GM20000 (cell line): ENCODE measurements at regions not wholly inside any gene's neighbourhood (a gene's known extent, or its start where the extent isn't known, plus 50 kb on each side); places are given as distances from the start of the nearest gene placed in this dataset.

Experiments used
- DNase-seq: peaks from one replicate; pipeline ENCODE4 v3.0.0; 2012; ENCODE audit warnings: low spot score
- TF ChIP-seq, protein P1 (sequence below): IDR thresholded peaks from 2 replicates; pipeline ENCODE4 v1.5.1; 2012; ENCODE audit warnings: mild to moderate bottlenecking, control low read depth; ENCODE audit errors: extremely low read depth, missing control alignments

- TF ChIP-seq, protein P1, sequence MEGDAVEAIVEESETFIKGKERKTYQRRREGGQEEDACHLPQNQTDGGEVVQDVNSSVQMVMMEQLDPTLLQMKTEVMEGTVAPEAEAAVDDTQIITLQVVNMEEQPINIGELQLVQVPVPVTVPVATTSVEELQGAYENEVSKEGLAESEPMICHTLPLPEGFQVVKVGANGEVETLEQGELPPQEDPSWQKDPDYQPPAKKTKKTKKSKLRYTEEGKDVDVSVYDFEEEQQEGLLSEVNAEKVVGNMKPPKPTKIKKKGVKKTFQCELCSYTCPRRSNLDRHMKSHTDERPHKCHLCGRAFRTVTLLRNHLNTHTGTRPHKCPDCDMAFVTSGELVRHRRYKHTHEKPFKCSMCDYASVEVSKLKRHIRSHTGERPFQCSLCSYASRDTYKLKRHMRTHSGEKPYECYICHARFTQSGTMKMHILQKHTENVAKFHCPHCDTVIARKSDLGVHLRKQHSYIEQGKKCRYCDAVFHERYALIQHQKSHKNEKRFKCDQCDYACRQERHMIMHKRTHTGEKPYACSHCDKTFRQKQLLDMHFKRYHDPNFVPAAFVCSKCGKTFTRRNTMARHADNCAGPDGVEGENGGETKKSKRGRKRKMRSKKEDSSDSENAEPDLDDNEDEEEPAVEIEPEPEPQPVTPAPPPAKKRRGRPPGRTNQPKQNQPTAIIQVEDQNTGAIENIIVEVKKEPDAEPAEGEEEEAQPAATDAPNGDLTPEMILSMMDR, result no peak
- DNase-seq, result no peak
Measured at GRCh38 chr12:85394065-85394464, 114.0 kb downstream of the ALX1 start.

DNA sequence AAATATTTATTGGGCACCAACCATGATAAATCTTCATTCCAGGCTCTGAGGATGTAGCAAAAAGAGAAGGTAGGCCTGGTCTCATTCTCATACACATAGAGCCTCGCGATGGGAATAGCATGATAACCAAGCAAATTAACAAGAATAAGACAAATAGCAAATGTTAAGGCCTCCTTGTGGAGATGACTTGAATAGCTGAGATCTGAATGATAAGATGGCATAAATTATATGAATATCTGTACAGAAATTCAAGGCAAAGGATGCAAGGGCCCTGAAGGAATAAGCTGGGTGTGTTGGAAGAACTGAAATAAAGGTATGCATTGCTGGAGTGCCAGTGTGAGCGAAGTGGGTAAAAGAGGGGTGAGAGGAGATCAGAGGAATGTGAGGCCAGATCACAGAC, 114.8 kb downstream of the ALX1 start:
- TF ChIP-seq, protein P1, result no peak
- DNase-seq, result no peak

DNA sequence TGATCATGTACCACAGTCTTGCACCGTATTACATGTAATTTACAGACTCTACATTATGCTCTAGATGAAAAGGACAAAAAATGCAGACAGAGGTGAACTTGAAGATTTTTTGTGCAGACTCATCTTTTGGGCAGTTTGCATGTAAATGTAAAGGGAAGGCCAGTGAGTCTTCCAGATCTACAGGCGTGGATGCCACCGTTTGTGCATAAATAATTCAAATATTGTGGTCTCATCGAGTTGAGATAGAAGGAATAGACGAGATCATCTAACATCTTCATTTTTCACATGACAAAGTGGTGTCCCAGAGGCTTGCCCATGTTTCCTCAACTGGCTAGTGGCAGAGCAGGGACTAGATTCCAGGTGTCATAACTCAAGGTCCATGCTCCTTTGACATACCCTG, 125.2 kb downstream of the ALX1 start:
- TF ChIP-seq, protein P1, result no peak
- DNase-seq, result no peak

GRCh38 chr12:85405781-85406522, 125.9 kb downstream of the ALX1 start:
- DNase-seq, result no peak
- TF ChIP-seq, protein P1, result no peak

GRCh38 chr12:85413266-85413665, 133.2 kb downstream of the ALX1 start:
- TF ChIP-seq, protein P1, result no peak
- DNase-seq, result no peak

GRCh38 chr12:85422762-85423161, 142.7 kb downstream of the ALX1 start:
- TF ChIP-seq, protein P1, result no peak

DNA sequence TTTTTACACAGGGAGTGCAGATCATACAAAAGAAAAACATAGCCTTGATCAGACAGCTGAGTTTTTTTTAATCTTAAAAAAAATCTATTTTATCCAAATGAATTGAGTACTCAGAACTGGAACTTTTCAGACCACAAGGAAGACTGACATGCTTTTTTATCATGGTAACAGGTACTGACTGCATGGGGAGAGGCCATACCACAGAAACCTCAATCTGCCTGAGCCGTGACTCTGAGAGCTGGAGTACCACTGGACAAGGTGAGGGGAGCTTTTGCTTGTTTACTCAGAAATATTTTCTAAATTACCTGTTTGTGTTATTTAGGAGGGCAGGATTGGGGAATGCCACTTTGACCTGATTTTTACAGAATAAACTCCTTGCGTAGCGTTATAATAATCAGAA, 143.9 kb downstream of the ALX1 start:
- TF ChIP-seq, protein P1, result no peak
- no peak for DNase-seq

More at GRCh38 chr12:85422762-85423161, 142.7 kb downstream of the ALX1 start:
- DNase-seq, result no peak
